K562 (cell line): ENCODE measurements at regions not wholly inside any gene's neighbourhood (a gene's known extent, or its start where the extent isn't known, plus 50 kb on each side); places are given as distances from the start of the nearest gene placed in this dataset.

Source experiments
- ATAC-seq: fragments of 200-7000 bp; cut with Tn5 transposase; 3 replicates; pipeline ENCODE4 v1.9.1; 2020; ENCODE audit warnings: moderate library complexity
- BruUV-seq: library from RNA; stranded (reverse); fragments of 400-500 nt; replicated peaks from 2 replicates; lab custom pipeline; 2021; lab: Mats Ljungman, UMichigan
- CTCF ChIA-PET: fragments of 300-600 bp; formaldehyde crosslinking; extraction: SDS; loops from one replicate; lab custom pipeline; 2021; ENCODE audit warnings: low intra/inter-chr PET ratio; lab: Yijun Ruan, JAX
- POLR2A ChIA-PET: fragments of 300-600, 350-650 bp; sonication (Branson Sonifier 250); formaldehyde crosslinking; extraction: SDS; loops from one replicate; lab custom pipeline; 2021; ENCODE audit warnings: antibody characterized with exemption, inconsistent platforms; lab: Yijun Ruan, JAX
- DNase-seq, 4 experiments: peaks; one replicate each; pipeline versions ENCODE4 v3.0.0 to v3.0.0-alpha.2; 2011 to 2018; ENCODE audit warnings: low spot score in 3 of 4, mixed read lengths in 3 of 4; ENCODE audit errors: extremely low read depth in 1 of 4
- FAIRE-seq: peaks from 2 replicates; lab custom pipeline; 2011; peaks lifted over from hg19 to GRCh38; lab: Jason Lieb, UNC
- H2AFZ ChIP-seq: 2 replicates; pipeline ENCODE4 v1.6.0; 2011; ENCODE audit warnings: low read depth, low read length, control low read depth, inconsistent platforms
- H3K27ac ChIP-seq: fragments of 200-600 bp; 3 replicates; pipeline ENCODE4 v1.8.0; 2011; ENCODE audit warnings: low read depth, mild to moderate bottlenecking, control low read depth, inconsistent platforms, low read length, moderate library complexity, mixed read lengths; ENCODE audit errors: extremely low read depth
- H3K27me3 ChIP-seq, 2 experiments: fragments of 300-600 bp in 1 of 2; 2 replicates in 1 of 2; 3 replicates in 1 of 2; pipeline versions ENCODE4 v1.6.0 to v1.8.0; 2011; ENCODE audit warnings: inconsistent platforms in 2 of 2, low read length in 2 of 2, mild to moderate bottlenecking in 1 of 2, mixed read lengths in 1 of 2, moderate library complexity in 1 of 2; ENCODE audit not compliant: control insufficient read depth in 2 of 2, insufficient read depth in 2 of 2
- H3K36me3 ChIP-seq: fragments of 300-600 bp; 3 replicates; pipeline ENCODE4 v1.8.0; 2011; ENCODE audit warnings: mild to moderate bottlenecking, low read length, inconsistent platforms; ENCODE audit not compliant: control insufficient read depth, insufficient read depth
- H3K4me1 ChIP-seq, 2 experiments: fragments of 200-600 bp in 1 of 2; replicated peaks in 1 of 2; 2 replicates in 1 of 2; 3 replicates in 1 of 2; pipeline versions ENCODE4 v1.5.1 to v1.8.0; 2011; ENCODE audit warnings: inconsistent platforms in 2 of 2, low read length in 2 of 2, mild to moderate bottlenecking in 1 of 2, mixed read lengths in 1 of 2, moderate library complexity in 1 of 2; ENCODE audit not compliant: control insufficient read depth in 2 of 2, insufficient read depth in 2 of 2
- H3K4me2 ChIP-seq: 2 replicates; pipeline ENCODE4 v1.6.1; 2011; ENCODE audit warnings: low read length, control low read depth, inconsistent platforms, mixed read lengths; ENCODE audit not compliant: insufficient read depth
- H3K4me3 ChIP-seq: fragments of 200-600 bp; sonication (generic), shearing (Covaris generic); 2 replicates; pipeline ENCODE4 v1.5.1; 2016; ENCODE audit warnings: control low read depth, inconsistent platforms
- H3K79me2 ChIP-seq: fragments of 200-600 bp; 3 replicates; pipeline ENCODE4 v1.8.0; 2011; ENCODE audit warnings: low read length, inconsistent platforms; ENCODE audit not compliant: control insufficient read depth, insufficient read depth
- H3K9ac ChIP-seq, 2 experiments: 2 replicates each; pipeline versions ENCODE4 v1.6.0 to v1.6.1; 2011; ENCODE audit warnings: low read depth in 2 of 2, low read length in 2 of 2, control low read depth in 1 of 2, inconsistent platforms in 1 of 2, mild to moderate bottlenecking in 1 of 2, mixed read lengths in 1 of 2; ENCODE audit not compliant: insufficient read depth in 1 of 2
- H3K9me1 ChIP-seq: one replicate; pipeline ENCODE4 v1.6.0; 2011; ENCODE audit warnings: inconsistent platforms, mild to moderate bottlenecking, low read length, moderate library complexity; ENCODE audit not compliant: control insufficient read depth, insufficient read depth
- H3K9me3 ChIP-seq: replicated peaks from 2 replicates; pipeline ENCODE4 v1.5.1; 2011; ENCODE audit warnings: low read depth, low read length, inconsistent platforms; ENCODE audit not compliant: control insufficient read depth, insufficient read depth
- H4K20me1 ChIP-seq: replicated peaks from 2 replicates; pipeline ENCODE4 v1.6.1; 2011; ENCODE audit warnings: low read length, inconsistent platforms, mixed read lengths; ENCODE audit not compliant: control insufficient read depth, insufficient read depth
- ARHGAP35 ChIP-seq: fragments of 450-650 bp; IDR thresholded peaks from 2 replicates; pipeline ENCODE4 v1.6.1; 2018; ENCODE audit not compliant: partially characterized antibody
- ELF4 ChIP-seq: fragments of 450-650 bp; formaldehyde crosslinking; IDR thresholded peaks from 2 replicates; pipeline ENCODE4 v1.4.0; 2022; ENCODE audit warnings: missing genetic modification characterization
- GATAD2A ChIP-seq: fragments of 450-650 bp; IDR thresholded peaks from 2 replicates; pipeline ENCODE4 v1.6.1; 2017
- NBN ChIP-seq: fragments of 450-650 bp; IDR thresholded peaks from 2 replicates; pipeline ENCODE4 v1.6.1; 2016; ENCODE audit warnings: low read depth, mild to moderate bottlenecking
- PCBP2 ChIP-seq: fragments of 200-400 bp; formaldehyde crosslinking; IDR thresholded peaks from 2 replicates; pipeline ENCODE4 v1.6.1; 2018; ENCODE audit warnings: low read length, low read depth, mild to moderate bottlenecking, moderate library complexity; ENCODE audit not compliant: poor library complexity, severe bottlenecking
- POLR2B ChIP-seq: fragments of 450-650 bp; IDR thresholded peaks from 2 replicates; pipeline ENCODE4 v1.6.1; 2018; ENCODE audit warnings: low read depth; ENCODE audit not compliant: partially characterized antibody
- PTTG1 ChIP-seq: fragments of 450-650 bp; IDR thresholded peaks from 2 replicates; pipeline ENCODE4 v1.6.1; 2016; ENCODE audit warnings: low read depth, mild to moderate bottlenecking, missing genetic modification characterization, missing compliant biosample characterization
- SMARCB1 ChIP-seq: IDR thresholded peaks from 2 replicates; pipeline ENCODE4 v1.6.1; 2011; ENCODE audit warnings: improper control_type of control experiment, low read depth; ENCODE audit not compliant: insufficient read length
- TAF1 ChIP-seq: IDR thresholded peaks from 2 replicates; pipeline ENCODE4 v1.6.1; 2011; ENCODE audit warnings: mild to moderate bottlenecking, low read length, moderate library complexity; ENCODE audit not compliant: insufficient read depth, control insufficient read depth, severe bottlenecking; ENCODE audit errors: extremely low read depth
- ZKSCAN8 ChIP-seq: fragments of 200-800 bp; sonication (Bioruptor generic); IDR thresholded peaks from 2 replicates; pipeline ENCODE4 v1.6.1; 2016; ENCODE audit warnings: missing genetic modification characterization, missing compliant biosample characterization
- ZNF445 ChIP-seq: fragments of 250-450 bp; sonication (Bioruptor Pico); IDR thresholded peaks from 2 replicates; pipeline ENCODE4 v1.4.0; 2020; ENCODE audit warnings: low read depth, mild to moderate bottlenecking, moderate library complexity
- in situ Hi-C: fragments of 300-500 bp; cut with MboI; formaldehyde crosslinking; loops from 4 replicates; pipeline ENCODE4 v1.15.0; 2018; ENCODE audit warnings: inconsistent platforms, mixed read lengths
- intact Hi-C: fragments of 100-400 bp; cut with micrococcal nuclease; formaldehyde crosslinking; loops from 2 replicates; pipeline ENCODE4 v1.14.2; 2022
- TF ChIP-seq, protein P1 (sequence below): fragments of 450-650 bp; IDR thresholded peaks from 2 replicates; pipeline ENCODE4 v1.6.1; 2017; ENCODE audit warnings: antibody characterized with exemption, mild to moderate bottlenecking
- TF ChIP-seq, protein P2 (sequence below): sonication (generic); formaldehyde crosslinking; IDR thresholded peaks from 2 replicates; pipeline ENCODE4 v1.8.1; 2023; ENCODE audit warnings: mild to moderate bottlenecking, missing genetic modification reagents
- TF ChIP-seq, protein P3 (sequence below): fragments of 450-650 bp; IDR thresholded peaks from 2 replicates; pipeline ENCODE4 v1.7.0; 2016; ENCODE audit warnings: borderline replicate concordance

DNA sequence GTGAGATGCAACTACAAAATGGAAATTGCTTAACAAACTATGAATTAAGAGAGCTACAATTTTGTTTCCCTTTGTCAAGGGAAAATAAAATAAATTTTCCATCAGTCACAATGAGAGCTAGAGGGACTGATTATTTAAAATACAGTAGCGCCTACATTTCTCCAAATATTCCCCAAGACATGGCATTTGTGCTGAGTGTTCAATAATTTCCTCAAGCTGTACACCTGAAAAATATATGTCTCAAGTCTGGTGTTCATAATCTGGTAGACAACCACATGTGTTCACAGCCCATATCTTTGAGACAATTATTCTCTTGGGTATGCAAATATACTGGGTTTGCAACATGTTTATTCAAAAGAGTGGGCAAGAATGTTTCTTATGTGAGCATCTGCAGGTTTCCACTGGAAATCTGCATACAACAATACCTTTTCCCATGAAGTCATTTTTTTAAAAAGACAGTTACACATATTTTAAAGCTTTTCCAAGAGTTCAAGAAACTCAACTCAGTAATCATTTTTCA is 240.1 kb upstream of the VRK2 start (continued):
- TF ChIP-seq, protein P1, sequence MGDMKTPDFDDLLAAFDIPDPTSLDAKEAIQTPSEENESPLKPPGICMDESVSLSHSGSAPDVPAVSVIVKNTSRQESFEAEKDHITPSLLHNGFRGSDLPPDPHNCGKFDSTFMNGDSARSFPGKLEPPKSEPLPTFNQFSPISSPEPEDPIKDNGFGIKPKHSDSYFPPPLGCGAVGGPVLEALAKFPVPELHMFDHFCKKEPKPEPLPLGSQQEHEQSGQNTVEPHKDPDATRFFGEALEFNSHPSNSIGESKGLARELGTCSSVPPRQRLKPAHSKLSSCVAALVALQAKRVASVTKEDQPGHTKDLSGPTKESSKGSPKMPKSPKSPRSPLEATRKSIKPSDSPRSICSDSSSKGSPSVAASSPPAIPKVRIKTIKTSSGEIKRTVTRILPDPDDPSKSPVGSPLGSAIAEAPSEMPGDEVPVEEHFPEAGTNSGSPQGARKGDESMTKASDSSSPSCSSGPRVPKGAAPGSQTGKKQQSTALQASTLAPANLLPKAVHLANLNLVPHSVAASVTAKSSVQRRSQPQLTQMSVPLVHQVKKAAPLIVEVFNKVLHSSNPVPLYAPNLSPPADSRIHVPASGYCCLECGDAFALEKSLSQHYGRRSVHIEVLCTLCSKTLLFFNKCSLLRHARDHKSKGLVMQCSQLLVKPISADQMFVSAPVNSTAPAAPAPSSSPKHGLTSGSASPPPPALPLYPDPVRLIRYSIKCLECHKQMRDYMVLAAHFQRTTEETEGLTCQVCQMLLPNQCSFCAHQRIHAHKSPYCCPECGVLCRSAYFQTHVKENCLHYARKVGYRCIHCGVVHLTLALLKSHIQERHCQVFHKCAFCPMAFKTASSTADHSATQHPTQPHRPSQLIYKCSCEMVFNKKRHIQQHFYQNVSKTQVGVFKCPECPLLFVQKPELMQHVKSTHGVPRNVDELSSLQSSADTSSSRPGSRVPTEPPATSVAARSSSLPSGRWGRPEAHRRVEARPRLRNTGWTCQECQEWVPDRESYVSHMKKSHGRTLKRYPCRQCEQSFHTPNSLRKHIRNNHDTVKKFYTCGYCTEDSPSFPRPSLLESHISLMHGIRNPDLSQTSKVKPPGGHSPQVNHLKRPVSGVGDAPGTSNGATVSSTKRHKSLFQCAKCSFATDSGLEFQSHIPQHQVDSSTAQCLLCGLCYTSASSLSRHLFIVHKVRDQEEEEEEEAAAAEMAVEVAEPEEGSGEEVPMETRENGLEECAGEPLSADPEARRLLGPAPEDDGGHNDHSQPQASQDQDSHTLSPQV = no peak

DNA sequence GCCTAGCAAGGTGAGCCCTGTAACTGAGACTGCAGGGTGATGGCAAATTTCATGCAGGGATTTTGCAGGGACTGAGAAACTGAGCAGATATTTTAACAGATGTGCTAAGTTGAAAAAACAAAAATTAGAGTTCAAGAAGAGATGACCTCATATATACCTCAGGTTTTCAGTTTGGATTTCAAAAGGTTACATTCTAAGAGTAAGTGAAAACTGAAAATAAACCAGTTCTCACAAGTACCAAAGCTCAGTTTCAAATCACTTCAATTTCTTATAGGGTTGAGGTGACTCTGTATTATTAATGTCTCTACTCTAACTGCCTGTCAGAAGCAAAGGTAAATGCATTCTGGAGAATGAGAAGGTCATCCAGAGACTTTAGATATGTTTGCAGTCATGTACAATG is 237.4 kb upstream of the VRK2 start:
- ATAC-seq = no peak
- ChIA-PET POLR2A (no interaction called here), CTCF (no interaction called here)
- no peak overlapping the region for H2AFZ ChIP-seq
- no peaks in the 10 kb centered on the region for H3K9me1 ChIP-seq
- FAIRE-seq = no peak
- no peak for DNase-seq
- no TSS peak for BruUV-seq
- intact Hi-C loops = no loop called here
- no peaks in the 10 kb centered on the region for H3K27me3 ChIP-seq
- H3K27ac ChIP-seq = no peak overlapping the region
- no peak overlapping the region for H3K4me2 ChIP-seq
- H3K4me1 ChIP-seq = no peaks in the 10 kb centered on the region
- no peaks in the 10 kb centered on the region for H3K79me2 ChIP-seq
- in situ Hi-C loops = no loop called here
- H3K36me3 ChIP-seq = no peaks in the 10 kb centered on the region
- H4K20me1 ChIP-seq = no peaks in the 10 kb centered on the region
- H3K9me3 ChIP-seq = no peaks in the 10 kb centered on the region
- no peak overlapping the region for H3K4me3 ChIP-seq
- H3K9ac ChIP-seq = no peak overlapping the region
- TF ChIP-seq SMARCB1 (no peak), TAF1 (no peak), ELF4 (CRISPR knock-in tag) (no peak), NBN (no peak), ZKSCAN8 (no peak), ARHGAP35 (no peak), GATAD2A (no peak), PTTG1 (no peak), ZNF445 (no peak), PCBP2 (no peak), POLR2B (no peak)
- TF ChIP-seq, protein P2, sequence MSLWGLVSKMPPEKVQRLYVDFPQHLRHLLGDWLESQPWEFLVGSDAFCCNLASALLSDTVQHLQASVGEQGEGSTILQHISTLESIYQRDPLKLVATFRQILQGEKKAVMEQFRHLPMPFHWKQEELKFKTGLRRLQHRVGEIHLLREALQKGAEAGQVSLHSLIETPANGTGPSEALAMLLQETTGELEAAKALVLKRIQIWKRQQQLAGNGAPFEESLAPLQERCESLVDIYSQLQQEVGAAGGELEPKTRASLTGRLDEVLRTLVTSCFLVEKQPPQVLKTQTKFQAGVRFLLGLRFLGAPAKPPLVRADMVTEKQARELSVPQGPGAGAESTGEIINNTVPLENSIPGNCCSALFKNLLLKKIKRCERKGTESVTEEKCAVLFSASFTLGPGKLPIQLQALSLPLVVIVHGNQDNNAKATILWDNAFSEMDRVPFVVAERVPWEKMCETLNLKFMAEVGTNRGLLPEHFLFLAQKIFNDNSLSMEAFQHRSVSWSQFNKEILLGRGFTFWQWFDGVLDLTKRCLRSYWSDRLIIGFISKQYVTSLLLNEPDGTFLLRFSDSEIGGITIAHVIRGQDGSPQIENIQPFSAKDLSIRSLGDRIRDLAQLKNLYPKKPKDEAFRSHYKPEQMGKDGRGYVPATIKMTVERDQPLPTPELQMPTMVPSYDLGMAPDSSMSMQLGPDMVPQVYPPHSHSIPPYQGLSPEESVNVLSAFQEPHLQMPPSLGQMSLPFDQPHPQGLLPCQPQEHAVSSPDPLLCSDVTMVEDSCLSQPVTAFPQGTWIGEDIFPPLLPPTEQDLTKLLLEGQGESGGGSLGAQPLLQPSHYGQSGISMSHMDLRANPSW (CRISPR knock-in tag) = no peak
- TF ChIP-seq, protein P3, sequence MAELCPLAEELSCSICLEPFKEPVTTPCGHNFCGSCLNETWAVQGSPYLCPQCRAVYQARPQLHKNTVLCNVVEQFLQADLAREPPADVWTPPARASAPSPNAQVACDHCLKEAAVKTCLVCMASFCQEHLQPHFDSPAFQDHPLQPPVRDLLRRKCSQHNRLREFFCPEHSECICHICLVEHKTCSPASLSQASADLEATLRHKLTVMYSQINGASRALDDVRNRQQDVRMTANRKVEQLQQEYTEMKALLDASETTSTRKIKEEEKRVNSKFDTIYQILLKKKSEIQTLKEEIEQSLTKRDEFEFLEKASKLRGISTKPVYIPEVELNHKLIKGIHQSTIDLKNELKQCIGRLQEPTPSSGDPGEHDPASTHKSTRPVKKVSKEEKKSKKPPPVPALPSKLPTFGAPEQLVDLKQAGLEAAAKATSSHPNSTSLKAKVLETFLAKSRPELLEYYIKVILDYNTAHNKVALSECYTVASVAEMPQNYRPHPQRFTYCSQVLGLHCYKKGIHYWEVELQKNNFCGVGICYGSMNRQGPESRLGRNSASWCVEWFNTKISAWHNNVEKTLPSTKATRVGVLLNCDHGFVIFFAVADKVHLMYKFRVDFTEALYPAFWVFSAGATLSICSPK = no peak
